Stimulated activated CD8-positive, alpha-beta memory T cell treated with anti-CD3 and anti-CD28 coated beads, Interleukin-4, amount 100 ng/mL, for 48 hours (primary cell): ENCODE measurements at regions not wholly inside any gene's neighbourhood (a gene's known extent, or its start where the extent isn't known, plus 50 kb on each side); places are given as distances from the start of the nearest gene placed in this dataset.

Experiments used
- DNase-seq: peaks from one replicate; pipeline ENCODE4 v3.0.0-alpha.2; 2020

GRCh38 chr14:100659345-100660001, 67.2 kb upstream of the DLK1 start:
- DNase-seq, result no peak

DNA sequence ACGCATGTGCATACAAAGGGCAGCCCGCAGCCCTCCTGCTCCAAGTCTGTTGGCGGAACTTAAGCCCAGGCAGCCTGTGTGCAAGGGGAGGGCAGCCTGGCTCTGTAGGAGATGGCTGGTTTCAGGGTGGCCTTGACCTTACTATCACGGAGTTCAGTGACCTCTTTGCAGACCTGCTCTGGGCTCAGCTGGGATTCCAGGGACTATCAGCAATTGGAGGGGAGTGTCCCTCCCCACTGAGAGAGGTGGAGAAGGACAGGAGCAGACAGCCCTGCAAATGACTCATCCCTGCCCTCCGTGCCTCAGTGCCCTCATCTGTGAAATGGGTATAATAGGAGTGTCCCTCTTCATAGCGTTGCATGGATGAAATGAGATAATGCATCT, 66.2 kb upstream of the DLK1 start:
- DNase-seq, result no peak

DNA sequence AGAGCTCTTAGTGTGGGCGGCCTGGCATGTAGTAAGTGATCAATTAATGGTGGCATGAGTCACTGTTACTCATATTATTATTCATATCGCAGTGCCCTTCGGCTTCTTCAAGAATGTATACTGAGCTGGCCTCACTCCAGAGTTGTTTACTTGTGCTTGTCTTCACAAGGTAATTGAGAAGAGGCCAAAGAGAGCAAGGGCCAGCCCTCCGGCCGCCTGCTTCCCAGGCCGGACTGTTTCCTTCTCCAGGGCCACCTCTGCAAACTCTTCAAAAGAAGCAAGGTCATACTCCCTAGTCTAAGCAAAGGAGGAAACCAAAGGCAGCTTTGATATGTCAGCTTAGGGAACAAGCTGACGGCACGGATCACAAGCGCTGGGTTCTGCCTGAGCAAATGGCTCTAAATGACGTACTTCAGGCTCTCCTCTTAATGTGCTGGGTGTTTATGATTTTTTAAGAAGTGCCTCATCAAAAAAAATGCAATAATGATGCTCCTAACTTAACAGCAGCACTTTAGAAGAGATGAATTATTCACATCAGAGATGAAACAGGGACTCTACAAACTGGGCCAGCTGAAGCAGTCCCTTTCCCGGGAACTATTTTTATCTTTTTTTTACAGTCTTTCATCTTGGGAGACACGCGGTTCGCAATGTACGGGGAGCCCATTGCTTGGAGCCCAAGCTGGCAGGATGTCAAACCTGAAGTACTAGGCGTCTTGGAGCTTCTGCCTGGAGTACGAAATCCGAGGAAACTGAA, 65.6 kb upstream of the DLK1 start:
- DNase-seq, result no peak

- peak; percentile 79 for DNase-seq
These were observed 63.6 kb upstream of the DLK1 start for GRCh38 chr14:100662879-100663760.

GRCh38 chr14:100663761-100664052, 63.0 kb upstream of the DLK1 start:
- no peak for DNase-seq

GRCh38 chr14:100664231-100664630, 62.5 kb upstream of the DLK1 start:
- no peak for DNase-seq

DNA sequence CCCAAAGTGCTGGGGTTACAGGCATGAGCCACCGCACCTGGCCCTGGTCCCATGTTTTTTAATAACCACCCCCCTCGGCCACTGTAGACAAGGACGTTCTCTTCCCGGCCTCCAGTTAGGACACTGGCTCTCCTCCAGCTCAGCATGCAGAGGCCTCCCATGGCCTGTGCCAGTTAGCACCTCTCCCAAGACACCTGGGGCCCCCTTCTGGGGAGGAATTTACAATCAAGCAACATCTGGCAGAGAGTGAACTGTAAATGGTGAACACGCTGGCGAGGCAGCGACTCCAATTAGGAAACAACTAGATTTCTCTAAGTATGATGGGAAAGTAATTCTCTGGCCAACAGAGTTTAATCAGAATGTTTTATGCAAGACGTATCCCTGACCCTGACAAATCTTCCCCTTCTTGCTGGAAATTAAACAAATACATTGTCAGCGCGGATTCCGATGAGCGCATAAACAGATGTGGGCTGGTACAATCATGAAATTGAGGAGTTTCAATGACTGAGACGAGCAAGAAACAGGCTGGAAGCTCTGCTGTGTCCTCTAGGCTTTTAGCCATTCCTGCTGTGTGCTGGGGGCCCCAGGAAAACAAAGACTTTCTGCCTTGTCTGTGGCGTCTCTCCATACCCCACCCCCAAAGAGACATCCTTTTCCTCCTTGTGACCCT, 61.7 kb upstream of the DLK1 start:
- no peak for DNase-seq

DNA sequence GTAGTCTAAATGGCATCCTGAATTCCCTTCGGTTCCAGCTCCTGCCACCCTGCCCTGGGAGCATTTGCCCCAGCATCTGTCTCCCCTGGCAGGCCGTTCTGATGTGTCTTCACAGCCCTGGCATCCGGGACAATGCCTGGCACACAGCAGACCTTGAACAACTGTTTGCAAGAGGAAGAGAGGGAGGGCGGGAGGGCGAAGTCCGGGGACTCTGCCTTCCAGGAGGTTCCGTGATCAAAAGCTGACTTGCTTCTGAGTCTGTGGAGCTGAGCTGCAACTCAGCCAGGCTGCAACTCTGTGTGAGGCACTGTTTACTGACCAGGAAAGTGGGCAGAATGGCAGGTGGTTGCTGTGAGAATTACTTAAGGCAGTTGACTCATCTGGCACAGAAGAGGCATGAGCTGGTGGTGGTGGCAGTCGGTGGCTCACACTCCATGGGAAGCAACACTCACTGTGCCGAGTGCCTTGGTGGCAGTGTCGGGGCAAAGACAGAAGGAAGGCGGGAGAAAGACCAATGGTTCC, 61.1 kb upstream of the DLK1 start:
- DNase-seq, result no peak

DNA sequence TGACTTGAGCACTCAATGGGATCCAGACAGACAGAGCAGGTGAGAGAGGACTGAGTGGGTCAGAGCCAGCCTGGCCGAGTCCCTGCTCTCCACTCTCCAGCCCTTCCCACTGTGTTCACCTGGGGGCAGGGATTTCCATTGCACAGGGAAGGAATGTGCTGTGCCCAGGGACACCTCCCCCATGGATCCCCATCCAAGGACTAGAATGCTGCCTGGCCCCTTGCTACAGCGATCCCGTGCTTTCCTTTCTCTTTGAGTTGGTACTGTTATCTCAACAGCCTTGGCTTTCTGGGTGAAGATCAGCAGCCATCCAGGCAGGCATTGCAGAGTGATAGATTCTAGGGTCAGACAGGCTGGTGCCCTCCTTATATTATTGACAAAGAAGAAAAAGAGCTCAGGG, 60.3 kb upstream of the DLK1 start:
- no peak for DNase-seq

- no peak for DNase-seq
These were observed 59.8 kb upstream of the DLK1 start for GRCh38 chr14:100666851-100667250.

DNA sequence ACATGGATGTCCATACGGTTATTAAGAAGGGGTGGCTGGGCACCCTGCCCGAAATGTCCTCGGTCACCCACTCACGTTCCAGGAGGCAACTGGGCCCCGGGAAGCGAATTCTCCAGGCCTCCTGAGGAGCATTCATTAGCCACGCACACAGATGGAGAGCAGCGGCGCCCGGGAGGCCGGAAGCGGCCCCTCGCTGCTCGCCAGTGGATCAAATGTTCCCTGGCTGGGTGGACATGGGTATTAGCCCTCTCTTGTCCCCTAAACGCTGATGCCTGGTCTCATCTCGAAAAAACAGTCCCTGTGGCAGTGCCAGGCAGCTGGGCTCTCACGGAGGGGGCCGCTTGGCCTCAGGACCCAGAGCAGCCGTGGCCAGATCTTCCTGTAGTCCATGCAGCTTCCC, 59.0 kb upstream of the DLK1 start:
- DNase-seq, result no peak

DNA sequence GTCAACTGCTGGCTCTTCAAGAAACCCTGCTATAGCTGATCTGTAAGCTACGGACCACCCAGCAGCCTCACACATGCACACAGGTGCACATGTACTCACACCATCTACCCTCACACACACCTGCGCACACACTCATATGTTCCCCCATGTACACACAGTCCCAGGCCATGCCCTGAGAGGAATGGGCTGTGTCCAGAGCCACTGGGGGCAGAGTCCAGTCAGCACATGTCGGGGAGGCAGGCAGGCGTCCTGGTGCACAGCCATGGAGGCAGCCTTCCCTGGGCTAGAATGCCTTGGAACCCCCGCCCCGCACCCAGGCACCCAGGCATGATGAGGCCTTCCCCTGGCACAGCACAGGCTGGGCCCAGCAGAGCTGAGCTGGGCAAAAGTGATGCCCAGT, 58.3 kb upstream of the DLK1 start:
- no peak for DNase-seq

- no peak for DNase-seq
These were observed 57.7 kb upstream of the DLK1 start for GRCh38 chr14:100669011-100669412.

GRCh38 chr14:100669468-100669867, 57.2 kb upstream of the DLK1 start:
- DNase-seq, result no peak

DNA sequence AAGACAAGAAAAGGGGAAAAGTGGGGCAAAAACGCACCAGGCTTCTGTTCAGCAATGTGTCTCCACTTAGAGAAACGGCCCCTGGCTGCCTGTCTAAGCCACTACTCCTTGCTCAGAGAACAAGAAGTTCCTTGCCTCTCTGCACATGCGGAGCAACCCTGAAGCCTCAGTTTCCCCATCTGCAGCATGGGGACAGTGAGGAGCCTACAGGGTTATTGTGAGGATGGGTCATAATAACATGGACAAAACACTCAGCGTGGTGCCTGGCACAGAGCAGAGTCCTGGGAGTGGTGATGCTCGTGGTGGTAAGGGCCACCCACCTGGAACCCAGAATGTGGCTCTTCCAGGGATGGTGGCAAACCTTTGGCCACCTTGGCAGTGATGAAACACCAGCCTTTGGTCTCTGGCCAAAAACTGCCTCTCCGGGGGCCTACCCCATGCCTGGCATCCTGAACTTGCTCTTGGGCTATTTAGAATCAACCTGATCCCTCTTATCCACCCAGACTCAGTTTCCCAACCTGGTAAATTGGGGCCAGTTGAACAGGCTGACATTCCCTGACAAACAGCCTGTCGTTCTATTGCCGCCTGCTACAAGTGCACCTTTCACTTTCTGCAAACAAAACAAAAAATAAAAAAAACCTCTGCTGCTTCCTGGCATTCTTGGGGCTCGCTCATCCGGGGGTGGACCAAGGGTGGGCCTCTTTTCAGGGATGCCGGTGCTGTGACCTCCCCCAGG, 56.5 kb upstream of the DLK1 start:
- DNase-seq, result no peak

DNA sequence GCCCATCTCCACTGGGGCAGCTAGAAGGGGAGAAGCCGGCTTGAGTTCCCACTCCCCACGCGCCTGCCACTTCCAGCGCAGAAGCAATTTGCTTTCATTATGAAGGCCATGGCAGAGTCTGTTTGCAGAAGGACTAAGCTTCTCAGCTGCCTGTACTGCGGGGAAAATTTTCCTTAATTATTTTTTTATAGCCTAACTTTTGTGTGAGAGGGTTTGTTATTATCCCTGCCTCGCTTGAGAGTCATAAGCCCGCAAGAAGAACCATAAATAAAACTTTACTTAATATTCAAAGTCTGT, 56.0 kb upstream of the DLK1 start:
- DNase-seq, result no peak

GRCh38 chr14:100671386-100671901, 55.2 kb upstream of the DLK1 start:
- no peak for DNase-seq

DNA sequence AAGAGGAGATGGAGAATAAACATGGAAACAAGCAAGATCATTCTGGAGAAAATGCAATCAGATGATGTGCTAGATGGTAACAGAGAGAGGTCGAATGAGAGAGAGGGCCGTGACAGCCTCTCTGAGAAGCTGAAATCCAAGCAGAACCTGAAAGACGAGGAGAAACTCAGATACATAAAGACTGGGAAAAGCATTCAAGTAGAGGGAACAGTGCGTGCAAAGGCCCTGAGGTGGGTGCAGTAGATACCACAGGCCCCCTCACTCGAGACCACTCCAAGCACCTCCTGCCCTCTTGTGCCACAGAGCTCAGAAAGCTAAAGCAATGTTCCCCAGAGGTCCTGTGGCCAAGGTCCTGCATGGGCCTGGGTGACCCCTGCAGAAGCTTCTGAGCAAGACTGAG, 54.8 kb upstream of the DLK1 start:
- no peak for DNase-seq

- no peak for DNase-seq
These were observed 53.4 kb upstream of the DLK1 start for GRCh38 chr14:100673085-100673806.

DNA sequence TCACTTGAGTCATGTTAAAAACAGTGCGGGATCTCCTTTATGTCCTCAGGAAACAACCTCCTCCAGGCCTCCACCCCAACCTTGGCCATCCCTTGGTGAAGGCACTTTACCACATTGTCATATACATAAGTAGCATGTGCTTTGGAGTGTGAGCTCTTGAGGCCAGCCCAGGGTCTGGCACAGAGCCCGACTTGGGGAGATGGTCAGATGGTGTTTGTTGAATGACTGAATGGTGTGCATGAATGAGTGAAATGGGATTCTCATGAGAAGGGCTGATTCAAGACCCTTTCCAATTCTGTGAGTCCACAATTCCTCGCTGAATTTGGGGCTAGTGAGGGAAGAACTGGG, 52.9 kb upstream of the DLK1 start:
- DNase-seq, result no peak

GRCh38 chr14:100674428-100674827, 52.3 kb upstream of the DLK1 start:
- no peak for DNase-seq
